Left lung (tissue), 4 donors: ENCODE measurements at regions not wholly inside any gene's neighbourhood (a gene's known extent, or its start where the extent isn't known, plus 50 kb on each side); places are given as distances from the start of the nearest gene placed in this dataset.
A peak's percentile ranks its signal among the peaks of the same experiment; 100 is the strongest.

ENCODE experiments used
- ATAC-seq: fragments of 200-7000 bp; cut with Tn5 transposase; one replicate; pipeline ENCODE4 v1.9.1; 2020; ENCODE audit warnings: moderate library complexity
- DNase-seq, 4 donors: peaks; one replicate each; pipeline ENCODE4 v3.0.0-alpha.2; 2013 to 2020
- H3K27ac ChIP-seq, 2 donors: fragments of 200-600 bp; sonication (generic) in 1 of 2; one replicate each; pipeline versions ENCODE4 v1.5.0 to v1.8.0; 2020 to 2021
- H3K27me3 ChIP-seq, 2 donors: fragments of 200-600 bp; sonication (generic) in 1 of 2; one replicate each; pipeline versions ENCODE4 v1.5.0 to v1.8.0; 2020 to 2021
- H3K36me3 ChIP-seq, 2 donors: fragments of 200-600 bp; sonication (generic) in 1 of 2; one replicate each; pipeline versions ENCODE4 v1.5.0 to v1.8.0; 2020 to 2021
- H3K4me1 ChIP-seq, 2 donors: fragments of 200-600 bp; one replicate each; pipeline ENCODE4 v1.8.0; 2021
- H3K4me3 ChIP-seq, 2 donors: fragments of 200-600 bp; sonication (generic) in 1 of 2; one replicate each; pipeline versions ENCODE4 v1.5.0 to v1.8.0; 2020 to 2021; ENCODE audit warnings: mild to moderate bottlenecking in 1 of 2
- H3K9me3 ChIP-seq, 2 donors: fragments of 200-600 bp; sonication (generic) in 1 of 2; one replicate each; pipeline versions ENCODE4 v1.5.0 to v1.8.0; 2020 to 2021
- intact Hi-C, 2 donors: fragments of 100-400 bp; cut with DNase I; formaldehyde crosslinking; loops; one replicate each; pipeline versions ENCODE4 v1.11.2 to v1.14.2; 2022
- TF ChIP-seq, protein P1 (sequence below), 2 donors: fragments of 200-600 bp; sonication (generic) in 1 of 2; IDR thresholded peaks; one replicate each; pipeline versions ENCODE4 v1.5.0 to v1.8.0; 2021; ENCODE audit warnings: antibody characterized with exemption in 2 of 2
- donor health status: DM: no; HTN: yes; CAD: no.
- donor health status: DM: no; HTN: no; CAD: no.

GRCh38 chr5:148904440-148904839, 78.0 kb downstream of the ADRB2 start:
- Histone ChIP-seq H3K4me3 (no peak overlapping the region), H3K36me3 (no peaks in the 10 kb centered on the region), H3K9me3 (no peaks in the 10 kb centered on the region), H3K27ac (peak overlapping the region in 1 of 2 donors; percentile 45), H3K4me1 (peaks cover 8 to 14% of the 10 kb centered on the region in 2 donors), H3K27me3 (no peaks in the 10 kb centered on the region)
- ATAC-seq (peak; percentile 69), DNase-seq (no peak)
- TF ChIP-seq, protein P1, sequence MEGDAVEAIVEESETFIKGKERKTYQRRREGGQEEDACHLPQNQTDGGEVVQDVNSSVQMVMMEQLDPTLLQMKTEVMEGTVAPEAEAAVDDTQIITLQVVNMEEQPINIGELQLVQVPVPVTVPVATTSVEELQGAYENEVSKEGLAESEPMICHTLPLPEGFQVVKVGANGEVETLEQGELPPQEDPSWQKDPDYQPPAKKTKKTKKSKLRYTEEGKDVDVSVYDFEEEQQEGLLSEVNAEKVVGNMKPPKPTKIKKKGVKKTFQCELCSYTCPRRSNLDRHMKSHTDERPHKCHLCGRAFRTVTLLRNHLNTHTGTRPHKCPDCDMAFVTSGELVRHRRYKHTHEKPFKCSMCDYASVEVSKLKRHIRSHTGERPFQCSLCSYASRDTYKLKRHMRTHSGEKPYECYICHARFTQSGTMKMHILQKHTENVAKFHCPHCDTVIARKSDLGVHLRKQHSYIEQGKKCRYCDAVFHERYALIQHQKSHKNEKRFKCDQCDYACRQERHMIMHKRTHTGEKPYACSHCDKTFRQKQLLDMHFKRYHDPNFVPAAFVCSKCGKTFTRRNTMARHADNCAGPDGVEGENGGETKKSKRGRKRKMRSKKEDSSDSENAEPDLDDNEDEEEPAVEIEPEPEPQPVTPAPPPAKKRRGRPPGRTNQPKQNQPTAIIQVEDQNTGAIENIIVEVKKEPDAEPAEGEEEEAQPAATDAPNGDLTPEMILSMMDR (IDR thresholded peaks at IDR 0.05) = no peak
- intact Hi-C loops = no loop called here

DNA sequence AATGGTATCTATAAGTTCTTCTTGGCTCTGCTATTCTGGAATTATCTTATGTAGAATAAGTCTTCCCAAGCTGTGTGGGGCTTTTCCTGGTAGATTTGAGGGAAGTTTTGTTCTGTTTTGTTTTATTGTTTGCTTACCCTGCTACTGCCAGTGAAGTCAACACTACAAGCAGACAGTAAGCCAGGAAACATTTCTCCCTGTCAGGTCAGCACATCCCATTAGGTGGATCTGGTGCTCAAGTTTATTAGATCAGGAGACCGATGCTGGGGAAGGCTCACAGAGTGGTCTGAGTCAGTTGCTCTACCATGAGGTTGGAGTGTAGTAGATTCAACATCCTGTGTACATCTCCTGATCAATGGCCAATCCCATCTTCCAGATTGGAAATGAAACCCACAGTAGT, 79.1 kb downstream of the ADRB2 start:
- Histone ChIP-seq H3K9me3 (no peaks in the 10 kb centered on the region), H3K27ac (no peak overlapping the region), H3K4me1 (peaks cover 11 to 25% of the 10 kb centered on the region in 2 donors), H3K4me3 (no peak overlapping the region), H3K36me3 (no peaks in the 10 kb centered on the region), H3K27me3 (no peaks in the 10 kb centered on the region)
- no peak for DNase-seq
- no peak for ATAC-seq
- intact Hi-C loops = no loop called here
- TF ChIP-seq, protein P1 (IDR thresholded peaks at IDR 0.05) = no peak

GRCh38 chr5:148906968-148907367, 80.6 kb downstream of the ADRB2 start:
- Histone ChIP-seq H3K27me3 (no peaks in the 10 kb centered on the region), H3K27ac (no peak overlapping the region), H3K4me3 (no peak overlapping the region), H3K4me1 (peaks cover 11 to 38% of the 10 kb centered on the region in 2 donors), H3K9me3 (no peaks in the 10 kb centered on the region), H3K36me3 (no peaks in the 10 kb centered on the region)
- DNase-seq = no peak
- no peak for ATAC-seq
- intact Hi-C loops = no loop called here
- TF ChIP-seq, protein P1 (IDR thresholded peaks at IDR 0.05) = no peak

DNA sequence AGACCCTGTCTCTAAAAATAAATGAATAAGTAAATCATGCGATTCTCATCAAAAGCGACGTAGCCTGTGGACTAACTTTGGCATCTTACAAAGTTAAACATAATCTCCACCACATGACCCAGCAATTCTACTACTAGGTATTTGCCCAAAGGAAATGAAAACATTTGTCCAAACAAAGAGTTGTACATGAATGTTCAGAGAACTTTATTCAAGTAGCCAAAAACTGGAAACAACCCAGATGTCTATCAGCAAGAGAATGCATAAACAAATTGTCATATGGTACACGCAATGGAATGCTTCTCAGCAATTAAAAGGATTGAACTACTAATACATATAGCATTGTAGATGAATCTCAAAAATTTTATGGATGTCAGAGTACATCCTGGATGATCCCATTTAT, 82.6 kb downstream of the ADRB2 start:
- TF ChIP-seq, protein P1 (IDR thresholded peaks at IDR 0.05) = no peak
- H3K4me3 ChIP-seq = no peak overlapping the region
- no peaks in the 10 kb centered on the region for H3K9me3 ChIP-seq
- peak overlapping the region in 1 of 2 donors; percentile 35 for H3K27ac ChIP-seq
- intact Hi-C loops = no loop called here
- ATAC-seq = no peak
- no peak for DNase-seq
- no peaks in the 10 kb centered on the region for H3K27me3 ChIP-seq
- peaks cover 5 to 47% of the 10 kb centered on the region in 2 donors for H3K4me1 ChIP-seq
- H3K36me3 ChIP-seq = no peaks in the 10 kb centered on the region

DNA sequence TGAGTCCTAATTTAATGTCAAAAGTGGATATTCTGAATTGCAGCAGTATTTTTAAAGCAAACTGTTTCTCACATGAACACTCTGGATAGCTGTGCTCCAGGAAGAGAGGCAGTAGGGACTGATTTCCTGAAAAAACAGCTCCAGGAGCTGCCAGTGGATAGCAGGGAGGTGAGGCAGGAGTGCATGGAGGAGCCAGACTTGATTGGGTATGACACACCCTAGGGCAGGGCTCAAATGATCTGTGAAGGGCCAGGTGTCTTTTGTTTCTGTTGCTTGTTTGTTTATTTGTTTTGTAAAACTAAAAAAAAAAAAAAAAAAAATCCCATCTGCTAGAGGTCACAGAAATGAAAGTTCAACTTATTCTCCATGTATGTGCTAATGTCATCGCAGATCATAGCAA, 83.4 kb downstream of the ADRB2 start:
- TF ChIP-seq, protein P1 (IDR thresholded peaks at IDR 0.05) = no peak
- Histone ChIP-seq H3K27ac (peak overlapping the region in 1 of 2 donors; percentile 20), H3K27me3 (no peaks in the 10 kb centered on the region), H3K4me1 (peaks cover 8 to 51% of the 10 kb centered on the region in 2 donors), H3K36me3 (no peaks in the 10 kb centered on the region), H3K4me3 (no peak overlapping the region), H3K9me3 (no peaks in the 10 kb centered on the region)
- DNase-seq (no peak), ATAC-seq (no peak)
- intact Hi-C loops = no loop called here
